Activated CD4-positive, alpha-beta T cell treated with anti-CD3 and anti-CD28 coated beads, Interleukin-2, amount 10 ng/mL, durations not matched to agents 7 days and 5 days (primary cell): ENCODE measurements at regions not wholly inside any gene's neighbourhood (a gene's known extent, or its start where the extent isn't known, plus 50 kb on each side); places are given as distances from the start of the nearest gene placed in this dataset.

Experiments
- CTCF ChIA-PET: fragments of 350-600 bp; sonication (Branson Sonifier 250); formaldehyde crosslinking; loops from one replicate; lab custom pipeline; 2021; ENCODE audit warnings: antibody characterized with exemption; lab: Charles Lee
- POLR2A ChIA-PET: fragments of 350-600 bp; sonication (Branson Sonifier 250); formaldehyde crosslinking; loops from one replicate; lab custom pipeline; 2021; ENCODE audit warnings: antibody characterized with exemption; lab: Charles Lee
- DNase-seq: peaks from one replicate; pipeline ENCODE4 v3.0.0-alpha.2; 2020
- H3K27ac Mint-ChIP-seq: one replicate; pipeline ENCODE4 v1.8.0; 2021; ENCODE audit warnings: mild to moderate bottlenecking, moderate library complexity, mixed read lengths
- H3K27me3 Mint-ChIP-seq: one replicate; pipeline ENCODE4 v1.8.0; 2021; ENCODE audit warnings: mixed read lengths
- H3K36me3 Mint-ChIP-seq: one replicate; pipeline ENCODE4 v1.8.0; 2021; ENCODE audit warnings: low read depth, mixed read lengths
- H3K4me1 Mint-ChIP-seq: one replicate; pipeline ENCODE4 v1.8.0; 2021; ENCODE audit warnings: mixed read lengths
- H3K4me3 Mint-ChIP-seq: one replicate; pipeline ENCODE4 v1.8.0; 2021; ENCODE audit warnings: mild to moderate bottlenecking, moderate library complexity, mixed read lengths
- H3K9me3 Mint-ChIP-seq: one replicate; pipeline ENCODE4 v1.8.0; 2021; ENCODE audit warnings: mixed read lengths

DNA sequence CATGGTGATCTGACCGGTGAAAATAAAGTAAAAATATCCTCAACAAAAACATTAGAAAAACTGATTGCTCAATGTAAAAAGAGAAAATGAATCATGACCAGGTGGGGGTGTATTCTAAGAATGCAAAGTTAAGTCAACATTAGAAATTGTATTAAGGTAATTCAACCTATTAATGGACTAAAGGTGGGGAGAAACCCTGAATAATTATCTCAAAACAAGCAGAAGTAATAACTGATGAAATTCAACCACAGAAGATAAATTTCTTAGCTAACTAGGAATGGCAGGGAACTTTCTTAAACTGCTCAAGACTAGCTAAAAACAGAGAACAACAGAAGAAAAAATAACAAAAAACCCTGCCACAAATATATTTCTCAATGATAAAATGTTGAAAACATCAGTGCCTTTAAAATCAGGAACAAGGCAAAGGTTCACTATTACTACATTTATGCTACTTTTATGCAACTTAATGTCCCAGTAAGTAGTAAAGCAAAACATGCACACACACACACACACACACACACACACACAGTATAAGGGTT lies 204.4 kb upstream of the THBS1 start:
- CTCF ChIA-PET, result no interaction called here

GRCh38 chr15:39381517-39381916 lies 199.4 kb upstream of the THBS1 start:
- Mint-ChIP-seq H3K27ac (no peak overlapping the region), H3K4me1 (no peaks in the 10 kb centered on the region), H3K36me3 (no peaks in the 10 kb centered on the region), H3K4me3 (no peak overlapping the region), H3K9me3 (no peaks in the 10 kb centered on the region), H3K27me3 (peaks cover 12% of the 10 kb centered on the region)
- DNase-seq, result no peak
- CTCF ChIA-PET, result no interaction called here
- POLR2A ChIA-PET, result no interaction called here

More for the DNA sequence above, 204.4 kb upstream of the THBS1 start:
- no peak overlapping the region for H3K27ac Mint-ChIP-seq
- H3K4me3 Mint-ChIP-seq, result no peak overlapping the region
- peaks cover 6% of the 10 kb centered on the region for H3K9me3 Mint-ChIP-seq
- POLR2A ChIA-PET, result no interaction called here
- peaks cover 6% of the 10 kb centered on the region for H3K27me3 Mint-ChIP-seq
- H3K4me1 Mint-ChIP-seq, result no peaks in the 10 kb centered on the region
- H3K36me3 Mint-ChIP-seq, result no peaks in the 10 kb centered on the region
- DNase-seq, result no peak

GRCh38 chr15:39388118-39388517 lies 192.8 kb upstream of the THBS1 start:
- no peaks in the 10 kb centered on the region for H3K9me3 Mint-ChIP-seq
- no peaks in the 10 kb centered on the region for H3K4me1 Mint-ChIP-seq
- CTCF ChIA-PET, result no interaction called here
- POLR2A ChIA-PET, result no interaction called here
- H3K27ac Mint-ChIP-seq, result no peak overlapping the region
- H3K4me3 Mint-ChIP-seq, result no peak overlapping the region
- DNase-seq, result no peak
- H3K36me3 Mint-ChIP-seq, result no peaks in the 10 kb centered on the region
- peaks cover 11% of the 10 kb centered on the region for H3K27me3 Mint-ChIP-seq

- POLR2A ChIA-PET, result no interaction called here
- H3K36me3 Mint-ChIP-seq, result no peaks in the 10 kb centered on the region
- no peak overlapping the region for H3K4me3 Mint-ChIP-seq
- CTCF ChIA-PET, result no interaction called here
- no peak for DNase-seq
- H3K27ac Mint-ChIP-seq, result no peak overlapping the region
- no peaks in the 10 kb centered on the region for H3K9me3 Mint-ChIP-seq
- peaks cover 19% of the 10 kb centered on the region for H3K27me3 Mint-ChIP-seq
- H3K4me1 Mint-ChIP-seq, result no peaks in the 10 kb centered on the region
Observed at GRCh38 chr15:39391230-39391629, 189.6 kb upstream of the THBS1 start.

DNA sequence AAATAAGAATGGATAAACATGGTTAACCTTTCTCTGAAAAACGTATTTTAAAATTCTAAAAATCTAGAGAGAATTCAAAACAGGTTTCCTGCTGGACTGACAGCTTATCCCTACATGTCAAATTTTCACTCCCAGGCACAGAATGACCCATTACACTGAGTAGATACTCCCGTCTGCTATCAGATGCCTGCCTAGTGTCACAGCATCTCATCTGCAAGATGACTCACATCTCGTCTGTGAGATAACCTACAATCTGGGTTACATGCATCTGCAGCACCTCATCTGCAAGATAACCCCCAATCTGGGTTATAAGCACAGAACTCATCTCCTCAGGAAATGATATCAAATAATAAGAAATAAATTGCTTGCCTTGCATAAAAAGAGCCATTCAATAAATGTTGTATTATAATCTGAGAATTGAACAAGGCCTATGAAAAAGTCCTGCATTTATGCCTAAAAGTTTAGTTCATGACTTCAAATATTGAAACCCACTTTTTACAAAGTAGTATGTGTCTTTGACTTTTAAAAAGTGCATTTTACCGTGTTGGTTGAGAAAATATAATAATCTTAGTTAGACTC lies 188.3 kb upstream of the THBS1 start:
- Mint-ChIP-seq H3K9me3 (no peaks in the 10 kb centered on the region), H3K4me3 (no peak overlapping the region), H3K27ac (no peak overlapping the region), H3K36me3 (peaks cover 2% of the 10 kb centered on the region), H3K27me3 (peaks cover 24% of the 10 kb centered on the region), H3K4me1 (no peaks in the 10 kb centered on the region)
- ChIA-PET CTCF (no interaction called here), POLR2A (no interaction called here)
- no peak for DNase-seq

- ChIA-PET POLR2A (no interaction called here), CTCF (no interaction called here)
- Mint-ChIP-seq H3K4me3 (no peak overlapping the region), H3K9me3 (no peaks in the 10 kb centered on the region), H3K27me3 (peaks cover 24% of the 10 kb centered on the region), H3K27ac (no peak overlapping the region), H3K36me3 (peaks cover 2% of the 10 kb centered on the region), H3K4me1 (no peaks in the 10 kb centered on the region)
- DNase-seq, result no peak
Observed at GRCh38 chr15:39393575-39394335, 187.1 kb upstream of the THBS1 start.

- Mint-ChIP-seq H3K9me3 (no peaks in the 10 kb centered on the region), H3K4me1 (no peaks in the 10 kb centered on the region), H3K36me3 (peaks cover 2% of the 10 kb centered on the region), H3K4me3 (no peak overlapping the region), H3K27me3 (peaks cover 24% of the 10 kb centered on the region), H3K27ac (no peak overlapping the region)
- CTCF ChIA-PET, result no interaction called here
- POLR2A ChIA-PET, result no interaction called here
- no peak for DNase-seq
Observed at GRCh38 chr15:39394496-39394895, 186.4 kb upstream of the THBS1 start.

DNA sequence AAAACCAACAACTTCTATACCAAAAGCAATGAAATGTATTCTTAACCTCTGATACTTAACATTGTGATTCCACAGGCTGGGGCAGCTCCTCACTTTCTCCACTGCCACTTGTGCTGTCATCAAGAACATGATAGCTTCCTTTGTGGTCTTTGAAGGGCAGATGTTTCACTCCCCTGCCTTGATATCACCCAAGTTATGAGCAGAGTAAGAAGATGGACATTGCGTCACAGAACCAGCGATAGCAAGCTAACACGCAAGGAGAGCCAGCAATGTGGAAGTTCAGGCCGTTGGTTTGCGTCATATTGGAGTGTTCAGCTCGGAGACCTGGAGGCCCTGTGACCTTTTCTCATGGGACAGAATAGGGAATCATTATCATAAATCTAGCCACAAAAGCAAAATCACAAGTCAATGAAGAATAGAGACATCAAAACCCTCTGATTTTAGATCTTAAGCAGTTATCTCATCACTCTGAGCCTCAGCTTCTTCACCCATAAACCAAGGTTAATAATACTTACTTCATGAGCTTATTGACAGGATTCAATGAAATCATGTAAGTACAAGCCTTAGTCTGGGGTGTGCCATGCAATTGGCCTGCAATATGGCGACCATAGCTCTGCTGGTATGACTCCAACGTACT lies 183.8 kb upstream of the THBS1 start:
- POLR2A ChIA-PET, result no interaction called here
- no peak overlapping the region for H3K27ac Mint-ChIP-seq

DNA sequence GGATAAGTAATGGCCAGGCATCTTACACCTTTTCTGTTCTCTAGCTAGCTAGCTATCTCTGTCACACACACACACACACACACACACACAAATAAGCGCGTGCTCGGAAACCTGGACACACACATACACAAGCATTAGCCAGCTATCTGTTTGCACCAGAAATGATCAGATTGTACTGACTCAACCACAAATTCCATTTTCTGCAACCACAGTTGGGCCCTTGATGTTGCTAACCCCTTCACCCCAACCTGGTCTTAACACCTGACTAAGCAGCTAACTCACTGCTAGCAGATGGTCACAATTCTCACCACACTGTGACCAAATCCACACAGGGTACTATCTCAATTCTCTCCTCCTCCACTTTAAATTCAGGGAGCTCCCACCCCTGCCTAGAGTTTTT lies 183.0 kb upstream of the THBS1 start:
- H3K9me3 Mint-ChIP-seq, result no peaks in the 10 kb centered on the region
- no peak for DNase-seq
- CTCF ChIA-PET, result no interaction called here
- H3K27me3 Mint-ChIP-seq, result peaks cover 24% of the 10 kb centered on the region
- no peaks in the 10 kb centered on the region for H3K4me1 Mint-ChIP-seq
- H3K27ac Mint-ChIP-seq, result no peak overlapping the region
- no peak overlapping the region for H3K4me3 Mint-ChIP-seq
- POLR2A ChIA-PET, result no interaction called here
- H3K36me3 Mint-ChIP-seq, result peaks cover 2% of the 10 kb centered on the region

More for the DNA sequence above, 183.8 kb upstream of the THBS1 start:
- Mint-ChIP-seq H3K4me1 (no peaks in the 10 kb centered on the region), H3K9me3 (no peaks in the 10 kb centered on the region), H3K36me3 (peaks cover 2% of the 10 kb centered on the region), H3K27me3 (peaks cover 23% of the 10 kb centered on the region), H3K4me3 (no peak overlapping the region)
- no peak for DNase-seq
- CTCF ChIA-PET, result interaction anchor here (1.2 kb wide), 1 partner anchor 41 kb away, joined by 3 read pairs; no protein-coding TSS in a partner anchor

GRCh38 chr15:39399600-39399999 lies 181.3 kb upstream of the THBS1 start:
- ChIA-PET POLR2A (no interaction called here), CTCF (no interaction called here)
- no peaks in the 10 kb centered on the region for H3K4me1 Mint-ChIP-seq
- H3K9me3 Mint-ChIP-seq, result no peaks in the 10 kb centered on the region
- peaks cover 2% of the 10 kb centered on the region for H3K36me3 Mint-ChIP-seq
- H3K27me3 Mint-ChIP-seq, result peaks cover 16% of the 10 kb centered on the region
- no peak for DNase-seq
- no peak overlapping the region for H3K27ac Mint-ChIP-seq
- no peak overlapping the region for H3K4me3 Mint-ChIP-seq

GRCh38 chr15:39400002-39400401 lies 180.9 kb upstream of the THBS1 start:
- Mint-ChIP-seq H3K9me3 (no peaks in the 10 kb centered on the region), H3K27me3 (peaks cover 16% of the 10 kb centered on the region), H3K36me3 (peaks cover 2% of the 10 kb centered on the region), H3K27ac (no peak overlapping the region), H3K4me1 (no peaks in the 10 kb centered on the region), H3K4me3 (no peak overlapping the region)
- POLR2A ChIA-PET, result no interaction called here
- no peak for DNase-seq
- CTCF ChIA-PET, result no interaction called here

DNA sequence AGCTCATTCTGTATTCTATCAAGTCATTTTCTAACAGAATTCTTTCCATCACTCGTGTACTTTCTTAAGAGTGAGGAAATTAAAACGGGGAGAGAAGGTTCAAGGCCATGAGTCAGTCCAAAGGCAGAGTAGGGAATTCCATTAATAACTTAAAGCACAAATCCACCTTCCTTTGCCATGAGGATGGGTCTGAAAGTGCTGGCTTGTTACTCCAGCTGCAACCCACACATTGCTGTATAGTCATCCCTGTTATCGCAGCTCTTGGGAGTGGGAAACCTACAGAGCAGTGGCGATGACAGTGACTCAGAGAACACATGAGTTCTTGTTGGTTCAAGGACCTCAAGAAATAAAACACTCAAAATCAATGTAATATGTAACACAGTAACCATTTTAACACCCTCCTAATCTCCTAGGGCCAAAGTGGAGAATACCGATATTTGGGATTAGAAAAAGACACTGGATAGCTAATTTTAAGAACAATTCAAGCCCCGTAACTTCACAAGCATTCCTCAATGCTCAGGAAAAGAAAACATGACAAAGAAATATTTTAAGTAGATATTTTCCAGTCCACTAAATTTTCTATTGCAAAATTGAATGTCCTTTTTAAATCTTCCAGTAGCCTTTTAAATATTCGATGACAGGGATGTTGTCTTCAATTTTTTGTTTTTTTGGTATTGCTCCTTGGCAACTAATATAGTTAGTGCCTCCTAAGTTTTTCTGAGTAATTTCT lies 179.9 kb upstream of the THBS1 start:
- no peak for DNase-seq
- peaks cover 14% of the 10 kb centered on the region for H3K27me3 Mint-ChIP-seq
- no peak overlapping the region for H3K4me3 Mint-ChIP-seq
- H3K36me3 Mint-ChIP-seq, result peaks cover 2% of the 10 kb centered on the region
- ChIA-PET CTCF (interaction anchor here (0.5 kb wide), 1 partner anchor 586 kb away, joined by 3 read pairs; no protein-coding TSS in a partner anchor), POLR2A (no interaction called here)
- H3K27ac Mint-ChIP-seq, result no peak overlapping the region
- H3K9me3 Mint-ChIP-seq, result no peaks in the 10 kb centered on the region
- no peaks in the 10 kb centered on the region for H3K4me1 Mint-ChIP-seq
